ENCODE measurements at regions not wholly inside any gene's neighbourhood (a gene's known extent, or its start where the extent isn't known, plus 50 kb on each side); places are given as distances from the start of the nearest gene placed in this dataset.

GRCh38 chr2:200225951-200226350 lies 80.5 kb upstream of the SPATS2L start:
- no peak overlapping the region for H3K27ac Mint-ChIP-seq (ENCODE audit: unreplicated experiment)
- H3K9ac ChIP-seq (ENCODE audit: low read length): no peak overlapping the region
- peaks cover 15% of the 10 kb centered on the region for H3K4me1 Mint-ChIP-seq (ENCODE audit: low read depth, unreplicated experiment)
- no peak overlapping the region for H3K4me3 ChIP-seq (ENCODE audit: insufficient read depth, low read depth, low read length)
- no peaks in the 10 kb centered on the region for H4K20me1 ChIP-seq (ENCODE audit: insufficient read depth, low read length)
- H3K27me3 Mint-ChIP-seq (ENCODE audit: low read depth, unreplicated experiment): no peaks in the 10 kb centered on the region
- no peaks in the 10 kb centered on the region for H3K9me3 ChIP-seq (ENCODE audit: insufficient read depth, low read depth, low read length)
- TF ChIP-seq CTCF (IDR thresholded peaks at IDR 0.05; ENCODE audit: insufficient read depth, low read depth, low read length) (no peak), EZH2 (IDR thresholded peaks at IDR 0.05; ENCODE audit: insufficient read depth, low read length) (no peak)
- H3K27me3 ChIP-seq (ENCODE audit: insufficient read depth, low read length): no peaks in the 10 kb centered on the region
- no peak overlapping the region for H3K4me2 ChIP-seq (ENCODE audit: low read length)
- H2AFZ ChIP-seq (ENCODE audit: low read depth, low read length): no peak overlapping the region
- H3K79me2 ChIP-seq (ENCODE audit: insufficient read depth, low read length): no peaks in the 10 kb centered on the region
- no peak for DNase-seq (ENCODE audit: low read depth)
- no peak overlapping the region for H3K4me3 Mint-ChIP-seq (ENCODE audit: unreplicated experiment)
- H3K36me3 ChIP-seq (ENCODE audit: insufficient read depth, low read length): no peaks in the 10 kb centered on the region
- no peaks in the 10 kb centered on the region for H3K4me1 ChIP-seq (ENCODE audit: insufficient read depth, low read length)
- H3K27ac ChIP-seq (ENCODE audit: low read depth, low read length): no peak overlapping the region
- FAIRE-seq: no peak
- no peaks in the 10 kb centered on the region for H3K36me3 Mint-ChIP-seq (ENCODE audit: low read depth, unreplicated experiment)
- peaks cover 3% of the 10 kb centered on the region for H3K9me3 Mint-ChIP-seq (ENCODE audit: unreplicated experiment)

GRCh38 chr2:200226451-200227426 lies 79.8 kb upstream of the SPATS2L start:
- Histone ChIP-seq H3K79me2 (ENCODE audit: insufficient read depth, low read length) (no peaks in the 10 kb centered on the region), H3K27ac (ENCODE audit: low read depth, low read length) (no peak overlapping the region), H3K4me2 (ENCODE audit: low read length) (no peak overlapping the region), H3K4me3 (ENCODE audit: insufficient read depth, low read depth, low read length) (no peak overlapping the region), H3K9me3 (ENCODE audit: insufficient read depth, low read depth, low read length) (no peaks in the 10 kb centered on the region), H2AFZ (ENCODE audit: low read depth, low read length) (no peak overlapping the region), H3K27me3 (ENCODE audit: insufficient read depth, low read length) (no peaks in the 10 kb centered on the region), H4K20me1 (ENCODE audit: insufficient read depth, low read length) (no peaks in the 10 kb centered on the region), H3K9ac (ENCODE audit: low read length) (no peak overlapping the region), H3K36me3 (ENCODE audit: insufficient read depth, low read length) (no peaks in the 10 kb centered on the region), H3K4me1 (ENCODE audit: insufficient read depth, low read length) (no peaks in the 10 kb centered on the region)
- peaks cover 13% of the 10 kb centered on the region for H3K4me1 Mint-ChIP-seq (ENCODE audit: low read depth, unreplicated experiment)
- H3K9me3 Mint-ChIP-seq (ENCODE audit: unreplicated experiment): peaks cover 3% of the 10 kb centered on the region
- FAIRE-seq: no peak
- H3K4me3 Mint-ChIP-seq (ENCODE audit: unreplicated experiment): no peak overlapping the region
- no peaks in the 10 kb centered on the region for H3K36me3 Mint-ChIP-seq (ENCODE audit: low read depth, unreplicated experiment)
- no peaks in the 10 kb centered on the region for H3K27me3 Mint-ChIP-seq (ENCODE audit: low read depth, unreplicated experiment)
- TF ChIP-seq EZH2 (IDR thresholded peaks at IDR 0.05; ENCODE audit: insufficient read depth, low read length): no peak
- no peak for TF ChIP-seq CTCF (IDR thresholded peaks at IDR 0.05; ENCODE audit: insufficient read depth, low read depth, low read length)
- DNase-seq (ENCODE audit: low read depth): no peak
- H3K27ac Mint-ChIP-seq (ENCODE audit: unreplicated experiment): no peak overlapping the region

- Mint-ChIP-seq H3K27ac (ENCODE audit: unreplicated experiment) (no peak overlapping the region), H3K9me3 (ENCODE audit: unreplicated experiment) (peaks cover 2% of the 10 kb centered on the region), H3K4me3 (ENCODE audit: unreplicated experiment) (no peak overlapping the region), H3K27me3 (ENCODE audit: low read depth, unreplicated experiment) (no peaks in the 10 kb centered on the region), H3K4me1 (ENCODE audit: low read depth, unreplicated experiment) (peaks cover 3% of the 10 kb centered on the region), H3K36me3 (ENCODE audit: low read depth, unreplicated experiment) (no peaks in the 10 kb centered on the region)
- H3K4me2 ChIP-seq (ENCODE audit: low read length): no peak overlapping the region
- no peaks in the 10 kb centered on the region for H3K36me3 ChIP-seq (ENCODE audit: insufficient read depth, low read length)
- H2AFZ ChIP-seq (ENCODE audit: low read depth, low read length): no peak overlapping the region
- H3K79me2 ChIP-seq (ENCODE audit: insufficient read depth, low read length): no peaks in the 10 kb centered on the region
- no peaks in the 10 kb centered on the region for H3K9me3 ChIP-seq (ENCODE audit: insufficient read depth, low read depth, low read length)
- no peak overlapping the region for H3K27ac ChIP-seq (ENCODE audit: low read depth, low read length)
- no peak for TF ChIP-seq CTCF (IDR thresholded peaks at IDR 0.05; ENCODE audit: insufficient read depth, low read depth, low read length)
- no peak for TF ChIP-seq EZH2 (IDR thresholded peaks at IDR 0.05; ENCODE audit: insufficient read depth, low read length)
- H4K20me1 ChIP-seq (ENCODE audit: insufficient read depth, low read length): no peaks in the 10 kb centered on the region
- no peak overlapping the region for H3K4me3 ChIP-seq (ENCODE audit: insufficient read depth, low read depth, low read length)
- DNase-seq (ENCODE audit: low read depth): no peak
- FAIRE-seq: no peak
- H3K27me3 ChIP-seq (ENCODE audit: insufficient read depth, low read length): no peaks in the 10 kb centered on the region
- H3K4me1 ChIP-seq (ENCODE audit: insufficient read depth, low read length): no peaks in the 10 kb centered on the region
- H3K9ac ChIP-seq (ENCODE audit: low read length): no peak overlapping the region
Observed at GRCh38 chr2:200230716-200231115, 75.8 kb upstream of the SPATS2L start.

Data from astrocyte (in vitro differentiated cells and primary cell).